H1 (cell line): ENCODE measurements at regions not wholly inside any gene's neighbourhood (a gene's known extent, or its start where the extent isn't known, plus 50 kb on each side); places are given as distances from the start of the nearest gene placed in this dataset.

Experiments
- CEBPB ChIP-seq: IDR thresholded peaks from 2 replicates; pipeline ENCODE4 v1.6.1; 2012; ENCODE audit warnings: low read depth, low read length
- CHD2 ChIP-seq: IDR thresholded peaks from 2 replicates; pipeline ENCODE4 v1.6.1; 2012; ENCODE audit warnings: low read length, improper control_type of control experiment
- CTCF ChIP-seq, 3 experiments: IDR thresholded peaks; 1 replicate in 2 of 3; 2 replicates in 1 of 3; pipeline versions ENCODE4 v1.5.1 to v1.6.1; 2011; ENCODE audit warnings: low read length in 3 of 3, mild to moderate bottlenecking in 3 of 3, inconsistent platforms in 2 of 3, low read depth in 1 of 3, moderate library complexity in 1 of 3; ENCODE audit not compliant: insufficient read depth in 1 of 3; ENCODE audit errors: control extremely low read depth in 1 of 3
- EP300 ChIP-seq, 2 experiments: IDR thresholded peaks; 1 replicate in 1 of 2; 2 replicates in 1 of 2; pipeline ENCODE4 v1.6.1; 2011 to 2012; ENCODE audit warnings: low read depth in 2 of 2, low read length in 2 of 2, mild to moderate bottlenecking in 2 of 2, borderline replicate concordance in 1 of 2, inconsistent platforms in 1 of 2, moderate library complexity in 1 of 2
- MAFK ChIP-seq: IDR thresholded peaks from 2 replicates; pipeline ENCODE4 v1.6.1; 2012; ENCODE audit warnings: low read depth, mild to moderate bottlenecking, improper control_type of control experiment, low read length
- POLR2A ChIP-seq, 2 experiments: IDR thresholded peaks; 1 replicate in 1 of 2; 2 replicates in 1 of 2; pipeline ENCODE4 v1.6.1; 2011; ENCODE audit warnings: low read depth in 2 of 2, low read length in 2 of 2, mild to moderate bottlenecking in 2 of 2; ENCODE audit errors: control extremely low read depth in 1 of 2
- POLR2AphosphoS5 ChIP-seq: IDR thresholded peaks from 2 replicates; pipeline ENCODE4 v1.6.1; 2011; ENCODE audit warnings: low read depth, low read length
- RFX5 ChIP-seq: IDR thresholded peaks from 2 replicates; pipeline ENCODE4 v1.6.1; 2011; ENCODE audit warnings: low read depth, low read length, improper control_type of control experiment, borderline replicate concordance
- SIX5 ChIP-seq: IDR thresholded peaks from 2 replicates; pipeline ENCODE4 v1.6.1; 2011; ENCODE audit warnings: mild to moderate bottlenecking, low read depth, low read length
- SP2 ChIP-seq: IDR thresholded peaks from 2 replicates; pipeline ENCODE4 v1.6.1; 2012; ENCODE audit warnings: mild to moderate bottlenecking, low read length, inconsistent platforms
- TCF12 ChIP-seq: IDR thresholded peaks from 2 replicates; pipeline ENCODE4 v1.6.1; 2011; ENCODE audit warnings: low read depth, mild to moderate bottlenecking, low read length
- TF ChIP-seq, protein P1 (sequence below): IDR thresholded peaks from 2 replicates; pipeline ENCODE4 v1.6.1; 2011; ENCODE audit warnings: low read depth, mild to moderate bottlenecking, low read length; ENCODE audit not compliant: insufficient read depth

- no peak for TF ChIP-seq CTCF (IDR thresholded peaks at IDR 0.05; ENCODE audit: control extremely low read depth in 1 of 3, insufficient read depth in 1 of 3, low read depth in 1 of 3, low read length in 3 of 3)
- no peak for TF ChIP-seq POLR2AphosphoS5
- no peak for TF ChIP-seq CEBPB
- TF ChIP-seq SP2: no peak
- no peak for TF ChIP-seq TCF12
- TF ChIP-seq, protein P1, sequence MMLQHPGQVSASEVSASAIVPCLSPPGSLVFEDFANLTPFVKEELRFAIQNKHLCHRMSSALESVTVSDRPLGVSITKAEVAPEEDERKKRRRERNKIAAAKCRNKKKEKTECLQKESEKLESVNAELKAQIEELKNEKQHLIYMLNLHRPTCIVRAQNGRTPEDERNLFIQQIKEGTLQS: no peak
- TF ChIP-seq SIX5: no peak
- no peak for TF ChIP-seq RFX5
- TF ChIP-seq POLR2A (IDR thresholded peaks at IDR 0.05; ENCODE audit: control extremely low read depth in 1 of 2, low read depth in 2 of 2, low read length in 2 of 2): no peak
- TF ChIP-seq MAFK: no peak
- no peak for TF ChIP-seq EP300 (IDR thresholded peaks at IDR 0.05; ENCODE audit: borderline replicate concordance in 1 of 2, low read depth in 2 of 2, low read length in 2 of 2)
- TF ChIP-seq CHD2: no peak
Observed at GRCh38 chr14:97458661-97459579, 661.7 kb downstream of the VRK1 start.
